Gastroesophageal sphincter (tissue), 3 donors: ENCODE measurements at regions not wholly inside any gene's neighbourhood (a gene's known extent, or its start where the extent isn't known, plus 50 kb on each side); places are given as distances from the start of the nearest gene placed in this dataset.

Experiments
- POLR2A ChIP-seq, 2 donors: fragments of 450-650 bp; IDR thresholded peaks; one replicate each; pipeline ENCODE4 v1.6.1; 2017; ENCODE audit warnings: antibody characterized with exemption in 2 of 2, mild to moderate bottlenecking in 2 of 2, moderate library complexity in 1 of 2
- TF ChIP-seq, protein P1 (sequence below), 4 experiments: fragments of 200-600 bp in 2 of 4; fragments of 450-650 bp in 2 of 4; sonication (generic) in 1 of 4; IDR thresholded peaks; one replicate each; pipeline ENCODE4 v1.5.1; 2017 to 2019; ENCODE audit warnings: antibody characterized with exemption in 4 of 4, mild to moderate bottlenecking in 2 of 4, moderate library complexity in 2 of 4

DNA sequence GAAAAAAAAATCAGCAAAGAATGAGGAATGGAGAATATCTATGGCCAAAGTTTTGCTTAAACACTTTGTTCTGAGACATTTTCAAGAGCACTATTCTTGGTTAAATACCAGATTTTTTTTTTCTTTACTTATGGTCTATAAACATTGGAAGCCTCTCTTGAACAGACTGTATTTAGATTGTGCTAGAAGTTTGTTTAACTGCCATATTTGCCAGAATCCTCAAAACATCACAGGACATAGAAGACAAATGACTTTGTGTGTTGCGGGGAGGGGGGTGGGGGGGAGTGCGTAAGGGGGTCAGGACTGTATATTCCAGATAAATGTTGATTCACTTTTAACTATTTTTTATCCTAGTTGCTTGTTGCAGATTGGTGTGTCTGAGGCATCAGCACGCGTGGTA, 262.0 kb downstream of the MEIS1 start:
- TF ChIP-seq POLR2A (IDR thresholded peaks at IDR 0.05): no peak
- TF ChIP-seq, protein P1, sequence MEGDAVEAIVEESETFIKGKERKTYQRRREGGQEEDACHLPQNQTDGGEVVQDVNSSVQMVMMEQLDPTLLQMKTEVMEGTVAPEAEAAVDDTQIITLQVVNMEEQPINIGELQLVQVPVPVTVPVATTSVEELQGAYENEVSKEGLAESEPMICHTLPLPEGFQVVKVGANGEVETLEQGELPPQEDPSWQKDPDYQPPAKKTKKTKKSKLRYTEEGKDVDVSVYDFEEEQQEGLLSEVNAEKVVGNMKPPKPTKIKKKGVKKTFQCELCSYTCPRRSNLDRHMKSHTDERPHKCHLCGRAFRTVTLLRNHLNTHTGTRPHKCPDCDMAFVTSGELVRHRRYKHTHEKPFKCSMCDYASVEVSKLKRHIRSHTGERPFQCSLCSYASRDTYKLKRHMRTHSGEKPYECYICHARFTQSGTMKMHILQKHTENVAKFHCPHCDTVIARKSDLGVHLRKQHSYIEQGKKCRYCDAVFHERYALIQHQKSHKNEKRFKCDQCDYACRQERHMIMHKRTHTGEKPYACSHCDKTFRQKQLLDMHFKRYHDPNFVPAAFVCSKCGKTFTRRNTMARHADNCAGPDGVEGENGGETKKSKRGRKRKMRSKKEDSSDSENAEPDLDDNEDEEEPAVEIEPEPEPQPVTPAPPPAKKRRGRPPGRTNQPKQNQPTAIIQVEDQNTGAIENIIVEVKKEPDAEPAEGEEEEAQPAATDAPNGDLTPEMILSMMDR (IDR thresholded peaks at IDR 0.05): no peak
